Mucosa of descending colon (tissue), 3 donors: ENCODE measurements at regions not wholly inside any gene's neighbourhood (a gene's known extent, or its start where the extent isn't known, plus 50 kb on each side); places are given as distances from the start of the nearest gene placed in this dataset.

ENCODE experiments used
- ATAC-seq: fragments of 200-7000 bp; cut with Tn5 transposase; one replicate; pipeline ENCODE4 v1.9.1; 2020; ENCODE audit warnings: mild to moderate bottlenecking, moderate library complexity
- DNase-seq, 3 donors: peaks; one replicate each; pipeline ENCODE4 v3.0.0-alpha.2; 2020
- H3K36me3 ChIP-seq: fragments of 200-600 bp; one replicate; pipeline ENCODE4 v1.8.0; 2021; ENCODE audit warnings: low read depth, mild to moderate bottlenecking
- H3K4me1 ChIP-seq: fragments of 200-600 bp; one replicate; pipeline ENCODE4 v1.8.0; 2021; ENCODE audit warnings: low read depth, mild to moderate bottlenecking
- H3K4me3 ChIP-seq: fragments of 200-600 bp; one replicate; pipeline ENCODE4 v1.8.0; 2021; ENCODE audit warnings: mild to moderate bottlenecking
- H3K9me3 ChIP-seq: fragments of 200-600 bp; one replicate; pipeline ENCODE4 v1.8.0; 2021; ENCODE audit warnings: mild to moderate bottlenecking
- CTCF ChIP-seq: fragments of 200-600 bp; IDR thresholded peaks from one replicate; pipeline ENCODE4 v1.8.0; 2022; ENCODE audit warnings: antibody characterized with exemption, mild to moderate bottlenecking
- intact Hi-C, 2 donors: fragments of 100-400 bp; cut with DNase I in 1 of 2; cut with micrococcal nuclease in 1 of 2; formaldehyde crosslinking; loops; one replicate each; pipeline versions ENCODE4 v1.11.0 to v1.11.1; 2022; cut with DNase I, micrococcal nuclease
- donor health status: DM: no; HTN: no; CAD: no; lungs with moderate emphysema.
- donor health status: DM: no; HTN: no; CAD: no.
- donor health status: DM: no; HTN: yes; CAD: no.

DNA sequence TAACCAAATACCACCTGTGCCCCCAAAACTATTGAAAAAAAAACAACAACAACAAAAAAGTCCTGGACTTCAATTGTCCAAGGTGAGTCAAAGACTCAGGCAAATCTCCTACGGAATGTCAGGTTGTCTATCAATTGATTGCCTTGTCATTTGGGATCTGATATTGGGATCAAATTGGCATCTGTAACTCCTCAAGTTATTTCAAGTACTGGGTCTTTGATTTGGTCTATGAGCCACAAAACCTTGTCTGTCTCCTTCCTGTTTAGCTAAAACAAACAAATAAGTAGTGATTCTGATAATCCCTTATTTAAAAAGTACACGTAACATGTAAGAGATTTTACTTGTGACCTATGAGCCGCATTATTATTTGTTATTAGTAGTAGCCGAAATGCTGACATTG lies 231.6 kb upstream of the ZNF217 start:
- Histone ChIP-seq H3K4me1 (peaks cover 21% of the 10 kb centered on the region), H3K36me3 (no peaks in the 10 kb centered on the region), H3K9me3 (no peaks in the 10 kb centered on the region), H3K4me3 (no peak overlapping the region)
- intact Hi-C loops: no loop called here
- no peak for TF ChIP-seq CTCF
- DNase-seq: no peak
- ATAC-seq: no peak

DNA sequence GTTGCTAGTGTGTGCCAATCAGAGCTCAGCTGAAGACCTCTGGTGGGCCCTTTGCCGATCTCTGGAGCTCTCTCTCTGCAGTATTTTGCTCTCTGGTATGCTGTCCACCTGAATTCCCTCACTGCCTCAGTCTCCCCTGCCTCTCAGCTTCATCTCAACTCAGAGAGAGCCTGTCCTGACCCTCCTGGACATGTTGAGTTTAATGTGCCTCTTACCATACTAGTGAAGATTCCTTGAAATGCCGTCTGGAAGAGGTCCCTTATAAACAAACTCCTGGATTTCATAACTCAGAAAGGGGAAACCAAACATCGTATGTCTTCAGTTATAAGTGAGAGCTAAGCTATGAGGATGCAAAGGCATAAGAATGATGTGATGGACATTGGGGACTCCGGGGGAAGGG lies 231.1 kb upstream of the ZNF217 start:
- intact Hi-C loops: no loop called here
- no peak for ATAC-seq

DNA sequence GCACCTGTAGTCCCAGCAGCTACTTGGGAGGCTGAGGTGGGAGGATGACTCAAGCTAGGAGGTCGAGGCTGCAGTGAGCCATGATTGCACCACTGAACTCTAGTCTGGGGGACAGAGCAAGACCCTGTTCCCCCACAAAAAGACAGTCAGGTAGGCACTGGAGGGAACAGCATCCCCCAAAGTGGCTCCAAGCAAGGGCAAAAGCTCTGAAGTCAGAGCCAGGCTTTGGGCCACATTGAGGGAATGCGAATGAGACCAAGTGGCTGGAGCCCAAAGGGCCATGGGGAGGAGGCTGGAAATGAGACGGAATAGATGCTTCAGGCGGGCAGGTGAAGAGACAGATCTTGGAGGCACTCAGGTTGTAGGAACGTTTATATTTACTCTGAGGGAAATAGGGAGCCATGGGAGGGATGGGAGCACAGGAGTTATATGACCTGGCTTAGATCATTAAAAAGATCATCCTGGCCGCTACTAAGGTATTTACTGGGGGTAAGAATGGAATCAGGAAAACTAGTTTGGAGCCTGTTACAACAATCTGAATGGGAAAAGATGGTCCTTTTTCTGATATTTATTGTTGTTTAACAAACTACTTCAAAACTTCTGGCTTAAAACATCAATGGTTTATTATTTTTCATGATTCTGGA lies 229.6 kb upstream of the ZNF217 start:
- DNase-seq (no peak), ATAC-seq (no peak)

More for the DNA sequence above, 231.1 kb upstream of the ZNF217 start:
- H3K4me1 ChIP-seq: peaks cover 16% of the 10 kb centered on the region
- no peaks in the 10 kb centered on the region for H3K36me3 ChIP-seq
- H3K4me3 ChIP-seq: no peak overlapping the region
- no peak for TF ChIP-seq CTCF
- no peak for DNase-seq
- H3K9me3 ChIP-seq: no peaks in the 10 kb centered on the region

GRCh38 chr20:53822534-53822933 lies 228.9 kb upstream of the ZNF217 start:
- Histone ChIP-seq H3K4me3 (no peak overlapping the region), H3K36me3 (no peaks in the 10 kb centered on the region), H3K9me3 (no peaks in the 10 kb centered on the region), H3K4me1 (peaks cover 3% of the 10 kb centered on the region)
- ATAC-seq: no peak
- no peak for TF ChIP-seq CTCF
- DNase-seq: no peak
- intact Hi-C loops: no loop called here

More for the DNA sequence above, 229.6 kb upstream of the ZNF217 start:
- Histone ChIP-seq H3K9me3 (no peaks in the 10 kb centered on the region), H3K4me3 (no peak overlapping the region), H3K36me3 (no peaks in the 10 kb centered on the region), H3K4me1 (peaks cover 7% of the 10 kb centered on the region)
- TF ChIP-seq CTCF: no peak
- intact Hi-C loops: no loop called here

GRCh38 chr20:53819973-53820451 lies 226.4 kb upstream of the ZNF217 start:
- DNase-seq (no peak), ATAC-seq (no peak)
- no peaks in the 10 kb centered on the region for H3K36me3 ChIP-seq
- intact Hi-C loops: no loop called here
- H3K4me3 ChIP-seq: no peak overlapping the region
- H3K4me1 ChIP-seq: no peaks in the 10 kb centered on the region
- TF ChIP-seq CTCF: no peak
- no peaks in the 10 kb centered on the region for H3K9me3 ChIP-seq
